ENCODE measurements at regions not wholly inside any gene's neighbourhood (a gene's known extent, or its start where the extent isn't known, plus 50 kb on each side); places are given as distances from the start of the nearest gene placed in this dataset.

DNA sequence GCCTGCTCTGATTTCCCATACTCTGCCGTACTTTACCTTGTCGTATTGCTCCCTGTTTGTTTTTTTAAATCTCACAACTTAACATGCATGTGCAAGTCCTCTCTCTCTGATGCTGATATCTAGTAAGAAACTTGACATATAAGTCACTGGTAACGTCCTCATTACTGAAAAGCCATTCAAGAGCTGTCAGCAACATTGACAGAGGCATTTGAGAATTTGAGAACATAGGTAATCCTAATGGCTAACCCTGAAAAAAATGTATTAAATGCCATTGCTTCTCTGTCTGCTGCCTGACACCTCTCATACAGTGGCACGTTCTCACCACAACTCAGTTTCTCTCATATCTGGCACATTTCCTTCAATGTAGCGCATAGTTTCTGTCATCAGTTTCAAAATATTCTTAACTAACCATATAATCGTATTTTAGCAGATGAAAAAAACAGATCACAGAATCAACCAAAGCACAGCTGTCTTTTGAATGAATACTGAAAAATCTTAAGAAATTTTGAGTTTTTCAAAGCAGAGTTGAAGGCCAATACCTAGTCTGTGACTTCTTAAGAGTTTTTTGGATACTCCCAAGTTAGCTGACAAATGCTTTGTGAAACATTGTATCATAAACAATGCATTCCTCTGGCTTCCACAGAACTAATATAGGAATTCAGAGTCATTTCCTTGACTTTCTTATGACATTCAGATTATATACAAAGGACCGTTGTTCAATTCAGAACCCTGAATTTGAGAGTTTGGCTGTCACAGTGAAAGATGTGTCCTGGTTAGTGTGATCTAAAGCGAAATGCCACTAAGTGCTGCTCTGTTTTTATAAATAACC is 996.4 kb downstream of the C4orf33 start:
- no peak for TF ChIP-seq CTCF (IDR thresholded peaks at IDR 0.05)
- no peak for TF ChIP-seq POLR2A (IDR thresholded peaks at IDR 0.05)

Data from right lobe of liver (tissue), 4 donors.